HuH-7.5 (cell line): ENCODE measurements at regions not wholly inside any gene's neighbourhood (a gene's known extent, or its start where the extent isn't known, plus 50 kb on each side); places are given as distances from the start of the nearest gene placed in this dataset.

Source experiments
- DNase-seq: peaks from one replicate; pipeline ENCODE4 v3.0.0; 2011; ENCODE audit warnings: low spot score

DNA sequence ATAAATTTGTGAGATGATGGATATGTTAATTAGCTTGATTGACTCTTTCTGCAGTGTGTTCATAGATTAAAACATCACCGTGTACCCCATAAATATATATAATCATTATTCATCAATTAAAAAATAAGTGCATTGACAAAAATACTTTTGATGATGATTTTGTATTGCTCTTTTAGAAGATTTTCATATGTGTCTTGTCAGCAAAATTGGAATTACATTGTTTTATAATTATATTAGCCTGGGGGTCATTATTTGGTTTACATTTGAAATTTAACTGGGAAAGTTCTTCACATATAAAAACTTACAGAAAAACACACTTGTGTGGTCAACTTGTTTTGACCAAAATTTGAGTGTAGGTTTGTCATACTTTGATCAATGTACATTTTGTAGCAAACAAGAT, 614.6 kb upstream of the ITGA1 start:
- no peak for DNase-seq

DNA sequence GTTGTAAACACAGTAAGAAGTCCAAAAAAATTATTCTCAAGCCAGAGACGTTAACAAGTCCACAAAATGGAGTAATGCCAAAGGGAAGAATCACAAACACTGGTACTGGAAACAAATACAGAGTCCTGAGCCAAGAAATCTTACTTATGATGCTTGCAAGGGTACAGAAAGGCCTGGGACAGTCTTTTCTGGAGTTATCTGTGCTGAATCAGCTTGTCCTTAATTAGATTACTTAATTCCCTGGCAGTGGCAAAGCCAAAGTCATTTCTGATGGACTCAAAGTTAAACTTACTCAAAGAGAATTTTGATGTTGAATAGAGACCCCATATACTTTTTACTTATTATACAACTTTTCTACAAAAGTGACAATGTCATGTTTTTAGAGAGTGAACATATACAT, 610.5 kb upstream of the ITGA1 start:
- no peak for DNase-seq

DNA sequence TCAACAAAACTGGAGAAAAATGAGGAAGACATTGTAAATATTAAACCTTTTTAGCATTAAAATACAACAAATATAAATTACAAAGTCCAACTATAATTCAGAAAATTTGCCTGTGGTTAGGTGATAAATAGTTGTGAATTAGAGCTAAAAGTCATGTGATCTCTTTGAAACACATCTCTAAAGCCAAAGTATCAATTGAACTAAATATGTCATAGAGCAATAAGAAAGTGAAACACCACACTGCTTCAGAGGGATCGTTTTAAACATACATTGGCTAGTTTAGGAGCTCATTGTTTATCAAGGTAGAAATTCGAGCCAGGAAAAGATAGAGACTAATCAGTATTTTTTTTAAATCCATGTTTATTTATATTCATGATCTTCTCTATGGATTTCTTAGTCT, 606.3 kb upstream of the ITGA1 start:
- DNase-seq = no peak

DNA sequence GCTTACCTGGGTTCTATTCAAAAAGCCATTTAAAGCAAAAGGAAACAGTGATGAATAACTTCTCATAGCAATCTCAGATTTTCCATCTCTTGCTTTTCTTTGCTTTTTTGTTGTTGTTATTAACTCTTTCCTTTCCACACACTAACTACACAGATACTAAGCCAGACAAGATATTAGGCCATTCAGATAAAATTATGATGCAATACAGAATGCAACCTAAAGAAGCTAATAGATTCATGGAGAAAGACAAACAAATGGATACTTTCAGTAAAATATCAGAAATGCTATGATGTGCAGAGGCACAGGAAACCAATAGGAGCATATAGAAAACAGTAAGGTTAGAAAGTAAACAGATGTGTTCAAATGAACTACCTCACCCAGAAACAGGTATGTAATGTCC, 597.0 kb upstream of the ITGA1 start:
- no peak for DNase-seq

DNA sequence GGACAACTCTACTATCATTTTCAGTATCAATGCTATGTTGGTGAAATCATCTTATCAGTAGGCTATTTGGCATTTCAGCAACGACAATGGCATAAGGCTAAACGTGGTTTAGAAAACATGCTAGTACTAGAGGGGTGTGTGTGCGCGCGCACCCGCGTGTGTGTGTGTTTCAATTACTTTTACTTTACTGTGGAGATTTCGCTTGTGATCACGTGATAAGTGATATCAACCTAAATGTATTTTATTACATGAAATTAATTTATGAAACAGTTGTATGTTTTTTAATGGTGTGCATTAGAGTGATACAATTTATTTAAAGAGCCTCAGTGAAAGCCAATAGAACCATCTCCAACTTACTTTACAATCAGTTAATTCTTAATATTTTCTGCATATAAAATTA, 587.9 kb upstream of the ITGA1 start:
- DNase-seq = no peak

DNA sequence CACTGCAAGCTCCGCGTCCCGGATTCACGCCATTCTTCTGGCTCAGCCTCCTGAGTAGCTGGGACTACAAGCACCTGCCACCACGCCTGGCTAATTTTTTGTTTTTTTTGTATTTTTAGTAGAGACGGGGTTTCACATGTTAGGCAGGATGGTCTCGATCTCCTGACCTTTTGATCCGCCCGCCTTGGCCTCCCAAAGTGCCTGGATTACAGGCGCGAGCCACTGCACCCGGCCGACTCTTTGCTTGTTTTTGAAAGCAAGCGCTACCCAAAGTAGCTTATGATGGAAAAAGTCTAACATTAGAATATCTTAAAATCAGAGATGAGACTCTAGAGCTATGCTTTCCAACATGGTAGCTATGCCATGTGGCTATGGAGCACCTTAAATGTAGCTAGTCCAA, 585.5 kb upstream of the ITGA1 start:
- no peak for DNase-seq

DNA sequence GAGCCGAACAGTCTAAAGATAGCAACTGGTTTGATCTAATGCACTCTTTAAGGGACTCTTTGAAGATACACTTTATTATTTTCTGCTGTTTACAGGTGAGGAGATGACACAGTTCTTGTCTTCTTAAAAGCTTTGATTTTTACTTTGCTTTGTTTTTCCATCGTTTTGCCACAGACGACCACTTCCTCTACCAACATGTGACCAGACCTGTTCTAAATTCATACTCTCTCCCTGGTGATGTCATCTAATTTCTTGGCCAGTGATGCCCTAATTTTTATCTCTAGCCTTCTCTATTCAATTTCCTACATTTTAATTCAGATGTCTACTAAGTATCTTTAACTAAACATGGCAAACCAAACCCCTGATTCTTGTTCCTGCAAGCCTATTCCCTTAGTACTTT, 583.4 kb upstream of the ITGA1 start:
- DNase-seq = no peak
